ENCODE measurements at regions not wholly inside any gene's neighbourhood (a gene's known extent, or its start where the extent isn't known, plus 50 kb on each side); places are given as distances from the start of the nearest gene placed in this dataset.
A peak's percentile ranks its signal among the peaks of the same experiment; 100 is the strongest.

DNA sequence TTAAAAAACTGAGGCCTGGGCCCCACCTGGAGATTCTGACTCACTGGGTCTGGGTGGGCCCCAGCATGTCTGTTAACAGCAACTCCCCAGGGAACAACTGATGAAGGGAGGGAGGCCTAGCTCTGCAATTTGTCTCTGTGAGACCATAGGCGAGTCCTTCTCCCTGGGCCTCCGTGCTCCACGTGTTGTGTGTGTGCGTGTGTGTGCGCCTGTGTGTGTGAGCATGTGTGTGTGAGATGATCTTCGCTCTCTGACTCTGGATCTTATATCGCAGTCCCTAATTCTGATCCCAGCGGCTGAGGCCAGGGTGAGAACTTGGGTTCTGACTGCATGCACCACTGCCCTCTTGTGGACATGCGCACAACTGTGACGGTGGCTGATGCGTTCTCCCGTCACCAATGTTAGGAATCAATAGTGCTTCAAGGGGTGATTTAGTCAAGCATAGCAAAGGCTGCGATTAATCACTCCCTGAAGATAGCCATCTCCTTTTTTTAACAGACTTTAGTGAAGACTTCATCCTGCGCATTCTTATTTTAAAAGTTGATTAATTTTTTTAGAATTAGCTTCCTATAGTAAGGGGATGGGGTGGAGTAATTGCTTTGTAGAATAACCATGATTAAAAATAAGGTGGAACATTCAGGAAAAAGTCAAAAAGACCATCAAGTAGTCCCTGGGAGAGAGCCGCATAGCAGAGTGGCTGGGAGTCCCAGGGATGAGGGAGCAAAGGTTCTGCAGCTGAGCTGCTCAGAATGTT is 62.4 kb upstream of the USP24 start (continued):
- TF ChIP-seq ASH2L (IDR thresholded peaks at IDR 0.05; ENCODE audit: low read length) (peak; percentile 35), KDM1A (IDR thresholded peaks at IDR 0.05; ENCODE audit: borderline replicate concordance, low read length) (no peak), GTF2F1 (IDR thresholded peaks at IDR 0.05; ENCODE audit: borderline replicate concordance, low read depth, low read length) (no peak), CREB1 (IDR thresholded peaks at IDR 0.05) (peak; percentile 85)
- TF ChIP-seq, protein P1, sequence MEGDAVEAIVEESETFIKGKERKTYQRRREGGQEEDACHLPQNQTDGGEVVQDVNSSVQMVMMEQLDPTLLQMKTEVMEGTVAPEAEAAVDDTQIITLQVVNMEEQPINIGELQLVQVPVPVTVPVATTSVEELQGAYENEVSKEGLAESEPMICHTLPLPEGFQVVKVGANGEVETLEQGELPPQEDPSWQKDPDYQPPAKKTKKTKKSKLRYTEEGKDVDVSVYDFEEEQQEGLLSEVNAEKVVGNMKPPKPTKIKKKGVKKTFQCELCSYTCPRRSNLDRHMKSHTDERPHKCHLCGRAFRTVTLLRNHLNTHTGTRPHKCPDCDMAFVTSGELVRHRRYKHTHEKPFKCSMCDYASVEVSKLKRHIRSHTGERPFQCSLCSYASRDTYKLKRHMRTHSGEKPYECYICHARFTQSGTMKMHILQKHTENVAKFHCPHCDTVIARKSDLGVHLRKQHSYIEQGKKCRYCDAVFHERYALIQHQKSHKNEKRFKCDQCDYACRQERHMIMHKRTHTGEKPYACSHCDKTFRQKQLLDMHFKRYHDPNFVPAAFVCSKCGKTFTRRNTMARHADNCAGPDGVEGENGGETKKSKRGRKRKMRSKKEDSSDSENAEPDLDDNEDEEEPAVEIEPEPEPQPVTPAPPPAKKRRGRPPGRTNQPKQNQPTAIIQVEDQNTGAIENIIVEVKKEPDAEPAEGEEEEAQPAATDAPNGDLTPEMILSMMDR (IDR thresholded peaks at IDR 0.05; ENCODE audit: control extremely low read depth in 1 of 3, insufficient read depth in 1 of 3, low read depth in 1 of 3, low read length in 3 of 3): peak; percentile 84 to 96 (median 87)
